Loucy (cell line): ENCODE measurements at regions not wholly inside any gene's neighbourhood (a gene's known extent, or its start where the extent isn't known, plus 50 kb on each side); places are given as distances from the start of the nearest gene placed in this dataset.

ENCODE experiments used
- EZH2phosphoT487 ChIP-seq: fragments of 200-600 bp; IDR thresholded peaks from 2 replicates; pipeline ENCODE4 v1.6.1; 2018; ENCODE audit warnings: antibody characterized with exemption, mild to moderate bottlenecking, moderate library complexity, borderline replicate concordance
- TF ChIP-seq, protein P1 (sequence below): fragments of 200-600 bp; sonication (generic); conservative IDR thresholded peaks from 2 replicates; pipeline ENCODE4 v1.5.1; 2014; ENCODE audit warnings: mild to moderate bottlenecking, antibody characterized with exemption, low read length

DNA sequence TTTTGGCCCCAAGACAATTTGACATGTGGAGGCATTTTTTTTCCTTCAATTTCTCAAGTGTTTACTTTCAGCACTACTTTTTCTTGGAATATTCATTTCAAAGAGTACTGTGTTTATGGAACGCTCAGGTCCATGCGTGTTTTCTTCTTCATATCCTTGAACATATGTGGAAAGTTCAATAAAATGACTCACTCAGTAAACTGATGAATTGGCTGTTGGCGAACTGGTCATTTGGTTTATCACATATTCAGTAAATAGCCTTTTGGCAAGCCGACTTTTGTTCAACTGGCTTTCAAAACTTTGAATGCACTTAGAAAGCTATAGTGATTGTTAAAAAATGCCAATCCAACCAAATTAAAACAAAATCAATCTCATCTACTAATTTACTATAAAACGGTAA is 964.6 kb upstream of the SLC35B3 start:
- TF ChIP-seq, protein P1, sequence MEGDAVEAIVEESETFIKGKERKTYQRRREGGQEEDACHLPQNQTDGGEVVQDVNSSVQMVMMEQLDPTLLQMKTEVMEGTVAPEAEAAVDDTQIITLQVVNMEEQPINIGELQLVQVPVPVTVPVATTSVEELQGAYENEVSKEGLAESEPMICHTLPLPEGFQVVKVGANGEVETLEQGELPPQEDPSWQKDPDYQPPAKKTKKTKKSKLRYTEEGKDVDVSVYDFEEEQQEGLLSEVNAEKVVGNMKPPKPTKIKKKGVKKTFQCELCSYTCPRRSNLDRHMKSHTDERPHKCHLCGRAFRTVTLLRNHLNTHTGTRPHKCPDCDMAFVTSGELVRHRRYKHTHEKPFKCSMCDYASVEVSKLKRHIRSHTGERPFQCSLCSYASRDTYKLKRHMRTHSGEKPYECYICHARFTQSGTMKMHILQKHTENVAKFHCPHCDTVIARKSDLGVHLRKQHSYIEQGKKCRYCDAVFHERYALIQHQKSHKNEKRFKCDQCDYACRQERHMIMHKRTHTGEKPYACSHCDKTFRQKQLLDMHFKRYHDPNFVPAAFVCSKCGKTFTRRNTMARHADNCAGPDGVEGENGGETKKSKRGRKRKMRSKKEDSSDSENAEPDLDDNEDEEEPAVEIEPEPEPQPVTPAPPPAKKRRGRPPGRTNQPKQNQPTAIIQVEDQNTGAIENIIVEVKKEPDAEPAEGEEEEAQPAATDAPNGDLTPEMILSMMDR = no peak
- no peak for TF ChIP-seq EZH2phosphoT487
